Choroid plexus epithelial cell (primary cell): ENCODE measurements at regions not wholly inside any gene's neighbourhood (a gene's known extent, or its start where the extent isn't known, plus 50 kb on each side); places are given as distances from the start of the nearest gene placed in this dataset.

ENCODE experiments used
- DNase-seq: peaks from one replicate; pipeline ENCODE4 v3.0.0-alpha.2; 2010; ENCODE audit warnings: low read depth
- H3K4me3 ChIP-seq: 2 replicates; pipeline ENCODE4 v1.5.1; 2011; ENCODE audit warnings: low read depth, mild to moderate bottlenecking, control low read depth, low read length, moderate library complexity
- TF ChIP-seq, protein P1 (sequence below): conservative IDR thresholded peaks from 2 replicates; pipeline ENCODE4 v1.5.1; 2011; ENCODE audit warnings: low read depth, mild to moderate bottlenecking, control low read depth, inconsistent platforms, low read length, moderate library complexity

DNA sequence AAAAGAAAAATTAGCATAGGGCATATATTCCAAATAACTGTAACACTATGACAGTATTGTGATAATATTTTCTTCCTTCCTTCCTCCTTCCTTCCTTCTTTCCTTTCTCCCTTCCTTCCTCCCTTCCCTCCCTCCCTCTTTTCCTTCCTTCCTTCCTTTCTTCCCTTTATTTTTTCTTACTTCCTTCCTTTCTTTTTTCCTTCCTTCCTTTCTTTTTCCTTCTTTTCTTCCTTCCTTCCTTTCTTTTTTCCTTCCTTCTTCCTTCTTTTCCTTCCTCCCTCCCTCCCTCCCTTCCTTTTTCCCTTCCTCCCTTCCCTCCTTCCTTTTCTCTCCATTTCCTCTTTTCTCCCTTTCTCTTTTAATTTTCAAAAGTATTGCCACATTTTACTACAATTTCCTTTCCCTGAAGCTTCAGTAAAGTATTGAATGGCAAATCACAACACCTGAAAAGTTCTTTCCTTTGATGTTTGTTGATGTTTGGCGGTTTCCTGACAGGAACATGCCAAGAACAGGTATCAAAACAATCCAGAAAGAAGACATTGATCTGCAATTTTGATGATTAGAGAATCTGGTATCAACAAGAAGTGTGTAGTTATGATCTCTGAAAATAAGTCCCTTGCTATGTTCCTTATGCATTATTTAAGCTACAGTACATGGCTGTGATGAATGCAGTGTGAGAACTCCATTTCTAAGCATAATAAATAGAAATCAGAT lies 253.1 kb upstream of the EDIL3 start:
- TF ChIP-seq, protein P1, sequence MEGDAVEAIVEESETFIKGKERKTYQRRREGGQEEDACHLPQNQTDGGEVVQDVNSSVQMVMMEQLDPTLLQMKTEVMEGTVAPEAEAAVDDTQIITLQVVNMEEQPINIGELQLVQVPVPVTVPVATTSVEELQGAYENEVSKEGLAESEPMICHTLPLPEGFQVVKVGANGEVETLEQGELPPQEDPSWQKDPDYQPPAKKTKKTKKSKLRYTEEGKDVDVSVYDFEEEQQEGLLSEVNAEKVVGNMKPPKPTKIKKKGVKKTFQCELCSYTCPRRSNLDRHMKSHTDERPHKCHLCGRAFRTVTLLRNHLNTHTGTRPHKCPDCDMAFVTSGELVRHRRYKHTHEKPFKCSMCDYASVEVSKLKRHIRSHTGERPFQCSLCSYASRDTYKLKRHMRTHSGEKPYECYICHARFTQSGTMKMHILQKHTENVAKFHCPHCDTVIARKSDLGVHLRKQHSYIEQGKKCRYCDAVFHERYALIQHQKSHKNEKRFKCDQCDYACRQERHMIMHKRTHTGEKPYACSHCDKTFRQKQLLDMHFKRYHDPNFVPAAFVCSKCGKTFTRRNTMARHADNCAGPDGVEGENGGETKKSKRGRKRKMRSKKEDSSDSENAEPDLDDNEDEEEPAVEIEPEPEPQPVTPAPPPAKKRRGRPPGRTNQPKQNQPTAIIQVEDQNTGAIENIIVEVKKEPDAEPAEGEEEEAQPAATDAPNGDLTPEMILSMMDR = no peak
- H3K4me3 ChIP-seq = no peak overlapping the region
- no peak for DNase-seq

GRCh38 chr5:84635235-84636055 lies 250.8 kb upstream of the EDIL3 start:
- H3K4me3 ChIP-seq = no peak overlapping the region
- DNase-seq = no peak
- TF ChIP-seq, protein P1 = no peak

- no peak overlapping the region for H3K4me3 ChIP-seq
- TF ChIP-seq, protein P1 = no peak
- no peak for DNase-seq
Observed at GRCh38 chr5:84634256-84634655, 249.6 kb upstream of the EDIL3 start.

DNA sequence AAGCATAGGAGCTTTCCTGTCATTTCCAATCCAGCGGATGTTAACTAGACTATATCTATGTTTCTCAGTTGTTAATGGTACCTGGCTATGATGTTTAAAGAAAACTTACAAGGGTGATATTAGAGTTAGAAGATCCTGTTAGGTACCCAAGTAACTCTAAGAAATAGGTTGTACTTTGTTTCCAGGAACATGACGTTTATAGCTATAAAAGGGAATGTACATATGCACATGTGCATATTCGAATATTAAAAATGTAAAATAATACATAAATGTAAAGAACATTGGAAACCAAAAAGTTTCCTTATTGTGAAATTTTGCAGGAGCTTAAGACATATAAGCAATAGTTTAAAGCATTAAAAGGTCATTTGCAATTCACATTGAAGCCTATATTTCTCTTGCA lies 247.7 kb upstream of the EDIL3 start:
- TF ChIP-seq, protein P1 = no peak
- DNase-seq = no peak
- H3K4me3 ChIP-seq = no peak overlapping the region

GRCh38 chr5:84628918-84629317 lies 244.2 kb upstream of the EDIL3 start:
- no peak overlapping the region for H3K4me3 ChIP-seq
- TF ChIP-seq, protein P1 = no peak
- DNase-seq = no peak

DNA sequence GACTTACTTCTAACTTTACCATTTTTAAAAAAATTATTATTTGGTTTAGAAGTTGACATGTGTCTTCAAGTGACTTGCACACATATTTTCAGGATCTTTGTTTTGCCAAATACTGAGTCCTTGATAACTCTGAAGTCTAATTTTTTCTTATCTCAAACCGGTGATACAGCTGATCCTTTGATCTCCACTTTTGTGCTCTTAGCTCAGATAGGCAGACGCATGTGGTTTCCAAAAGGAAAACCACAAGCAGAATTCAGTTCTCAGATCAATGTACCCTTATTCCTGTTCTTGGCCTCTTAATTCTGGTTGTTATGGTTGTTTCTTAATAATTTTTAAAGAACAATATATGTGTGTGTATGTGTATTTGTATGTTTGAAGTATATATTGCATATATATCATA lies 238.3 kb upstream of the EDIL3 start:
- TF ChIP-seq, protein P1 = no peak
- H3K4me3 ChIP-seq = no peak overlapping the region
- DNase-seq = no peak
